Left lung (tissue), 4 donors: ENCODE measurements at regions not wholly inside any gene's neighbourhood (a gene's known extent, or its start where the extent isn't known, plus 50 kb on each side); places are given as distances from the start of the nearest gene placed in this dataset.

Source experiments
- ATAC-seq: fragments of 200-7000 bp; cut with Tn5 transposase; one replicate; pipeline ENCODE4 v1.9.1; 2020; ENCODE audit warnings: moderate library complexity
- DNase-seq, 4 donors: peaks; one replicate each; pipeline ENCODE4 v3.0.0-alpha.2; 2013 to 2020
- H3K27ac ChIP-seq, 2 donors: fragments of 200-600 bp; sonication (generic) in 1 of 2; one replicate each; pipeline versions ENCODE4 v1.5.0 to v1.8.0; 2020 to 2021
- H3K27me3 ChIP-seq, 2 donors: fragments of 200-600 bp; sonication (generic) in 1 of 2; one replicate each; pipeline versions ENCODE4 v1.5.0 to v1.8.0; 2020 to 2021
- H3K36me3 ChIP-seq, 2 donors: fragments of 200-600 bp; sonication (generic) in 1 of 2; one replicate each; pipeline versions ENCODE4 v1.5.0 to v1.8.0; 2020 to 2021
- H3K4me1 ChIP-seq, 2 donors: fragments of 200-600 bp; one replicate each; pipeline ENCODE4 v1.8.0; 2021
- H3K4me3 ChIP-seq, 2 donors: fragments of 200-600 bp; sonication (generic) in 1 of 2; one replicate each; pipeline versions ENCODE4 v1.5.0 to v1.8.0; 2020 to 2021; ENCODE audit warnings: mild to moderate bottlenecking in 1 of 2
- H3K9me3 ChIP-seq, 2 donors: fragments of 200-600 bp; sonication (generic) in 1 of 2; one replicate each; pipeline versions ENCODE4 v1.5.0 to v1.8.0; 2020 to 2021
- CTCF ChIP-seq, 2 donors: fragments of 200-600 bp; sonication (generic) in 1 of 2; IDR thresholded peaks; one replicate each; pipeline versions ENCODE4 v1.5.0 to v1.8.0; 2021; ENCODE audit warnings: antibody characterized with exemption in 2 of 2
- intact Hi-C, 2 donors: fragments of 100-400 bp; cut with DNase I; formaldehyde crosslinking; loops; one replicate each; pipeline versions ENCODE4 v1.11.2 to v1.14.2; 2022
- donor health status: DM: no; HTN: yes; CAD: no.
- donor health status: DM: no; HTN: no; CAD: no.

GRCh38 chr15:93913871-93914270 is 317.5 kb upstream of the MCTP2 start:
- no peaks in the 10 kb centered on the region for H3K9me3 ChIP-seq
- no peaks in the 10 kb centered on the region for H3K36me3 ChIP-seq
- intact Hi-C loops, result no loop called here
- no peaks in the 10 kb centered on the region for H3K4me1 ChIP-seq
- ATAC-seq (no peak), DNase-seq (no peak)
- H3K27me3 ChIP-seq, result no peaks in the 10 kb centered on the region
- no peak overlapping the region for H3K4me3 ChIP-seq
- H3K27ac ChIP-seq, result no peak overlapping the region
- no peak for TF ChIP-seq CTCF (IDR thresholded peaks at IDR 0.05)

GRCh38 chr15:93913310-93913709 is 318.1 kb upstream of the MCTP2 start:
- no peak for DNase-seq
- TF ChIP-seq CTCF (IDR thresholded peaks at IDR 0.05), result no peak
- no peaks in the 10 kb centered on the region for H3K27me3 ChIP-seq
- no peaks in the 10 kb centered on the region for H3K36me3 ChIP-seq
- intact Hi-C loops, result no loop called here
- H3K27ac ChIP-seq, result no peak overlapping the region
- no peak for ATAC-seq
- no peaks in the 10 kb centered on the region for H3K9me3 ChIP-seq
- no peaks in the 10 kb centered on the region for H3K4me1 ChIP-seq
- H3K4me3 ChIP-seq, result no peak overlapping the region

- Histone ChIP-seq H3K4me1 (no peaks in the 10 kb centered on the region), H3K4me3 (no peak overlapping the region), H3K27ac (no peak overlapping the region), H3K9me3 (no peaks in the 10 kb centered on the region), H3K27me3 (no peaks in the 10 kb centered on the region), H3K36me3 (no peaks in the 10 kb centered on the region)
- DNase-seq, result peak in 1 of 4 donors; percentile 66
- no peak for ATAC-seq
- no peak for TF ChIP-seq CTCF (IDR thresholded peaks at IDR 0.05)
- intact Hi-C loops, result no loop called here
Measured at GRCh38 chr15:93900476-93901400, 330.6 kb upstream of the MCTP2 start.

- Histone ChIP-seq H3K4me3 (no peak overlapping the region), H3K27ac (no peak overlapping the region), H3K9me3 (no peaks in the 10 kb centered on the region), H3K27me3 (no peaks in the 10 kb centered on the region), H3K4me1 (no peaks in the 10 kb centered on the region), H3K36me3 (no peaks in the 10 kb centered on the region)
- ATAC-seq, result no peak
- intact Hi-C loops, result no loop called here
- TF ChIP-seq CTCF (IDR thresholded peaks at IDR 0.05), result no peak
- peak in 1 of 4 donors; percentile 74 for DNase-seq
Measured at GRCh38 chr15:93899817-93900216, 331.5 kb upstream of the MCTP2 start.

GRCh38 chr15:93897377-93897776 is 334.0 kb upstream of the MCTP2 start:
- intact Hi-C loops, result no loop called here
- Histone ChIP-seq H3K36me3 (no peaks in the 10 kb centered on the region), H3K27ac (no peak overlapping the region), H3K4me3 (no peak overlapping the region), H3K9me3 (no peaks in the 10 kb centered on the region), H3K4me1 (no peaks in the 10 kb centered on the region), H3K27me3 (no peaks in the 10 kb centered on the region)
- no peak for ATAC-seq
- TF ChIP-seq CTCF (IDR thresholded peaks at IDR 0.05), result no peak
- no peak for DNase-seq
